ENCODE measurements at regions not wholly inside any gene's neighbourhood (a gene's known extent, or its start where the extent isn't known, plus 50 kb on each side); places are given as distances from the start of the nearest gene placed in this dataset.

- ATAC-seq (no peak), DNase-seq (ENCODE audit: low read depth, low spot score) (no peak)
- POLR2A ChIA-PET: no interaction called here
- H3K36me3 ChIP-seq (ENCODE audit: control insufficient read depth in 1 of 2, insufficient read depth in 2 of 2, low read length in 2 of 2): no peaks in the 10 kb centered on the region
- no peak for TF ChIP-seq ZNF274 (IDR thresholded peaks at IDR 0.05; ENCODE audit: low read depth, low read length)
- no peak for TF ChIP-seq EZH2phosphoT487 (IDR thresholded peaks at IDR 0.05; ENCODE audit: borderline replicate concordance)
- TF ChIP-seq YY1 (IDR thresholded peaks at IDR 0.05; ENCODE audit: extremely low read depth, insufficient replicate concordance, low read depth, low read length): no peak
- no peak for TF ChIP-seq CBX3 (IDR thresholded peaks at IDR 0.05; ENCODE audit: low read depth)
- TF ChIP-seq ATF3 (IDR thresholded peaks at IDR 0.05): no peak
- TF ChIP-seq POLR2A (IDR thresholded peaks at IDR 0.05; ENCODE audit: borderline replicate concordance, extremely low read depth, insufficient read depth, insufficient read length): no peak
- TF ChIP-seq SIN3A (IDR thresholded peaks at IDR 0.05; ENCODE audit: low read depth): no peak
- no peak for TF ChIP-seq TCF7L2 (IDR thresholded peaks at IDR 0.05; ENCODE audit: borderline replicate concordance, extremely low read depth, insufficient read depth, insufficient read length)
- TF ChIP-seq JUND (IDR thresholded peaks at IDR 0.05): no peak
- TF ChIP-seq ZFX (IDR thresholded peaks at IDR 0.05): no peak
- TF ChIP-seq CEBPB (IDR thresholded peaks at IDR 0.05; ENCODE audit: low read depth): no peak
- no peak for TF ChIP-seq EZH2 (IDR thresholded peaks at IDR 0.05)
- TF ChIP-seq FOSL1 (IDR thresholded peaks at IDR 0.05; ENCODE audit: low read depth): no peak
- no peak for TF ChIP-seq CTCF (IDR thresholded peaks at IDR 0.05 in 2 of 3, conservative IDR thresholded peaks at IDR 0.05 in 1 of 3; ENCODE audit: borderline replicate concordance in 1 of 3, insufficient read depth in 1 of 3, low read depth in 2 of 3, low read length in 2 of 3)
- TF ChIP-seq EGR1 (IDR thresholded peaks at IDR 0.05; ENCODE audit: low read depth): no peak
- no peak for TF ChIP-seq MAX (IDR thresholded peaks at IDR 0.05)
- no peak for TF ChIP-seq POLR2AphosphoS5 (IDR thresholded peaks at IDR 0.05; ENCODE audit: low read depth, low read length)
- H3K4me3 ChIP-seq (replicated peaks in 1 of 2; ENCODE audit: low read depth in 1 of 2, low read length in 2 of 2): no peak overlapping the region
- H2AFZ ChIP-seq (ENCODE audit: low read depth, low read length, poor library complexity, severe bottlenecking): no peak overlapping the region
- no peaks in the 10 kb centered on the region for H4K20me1 ChIP-seq (ENCODE audit: insufficient read depth)
- no peaks in the 10 kb centered on the region for H3K9me2 ChIP-seq (ENCODE audit: insufficient read depth)
- no peaks in the 10 kb centered on the region for H3K4me1 ChIP-seq (ENCODE audit: control insufficient read depth in 1 of 2, insufficient read depth in 2 of 2, low read length in 2 of 2)
- no peaks in the 10 kb centered on the region for H3K9me3 ChIP-seq (ENCODE audit: control insufficient read depth in 1 of 2, insufficient read depth in 1 of 2, low read depth in 1 of 2, low read length in 2 of 2)
- no peak overlapping the region for H3K4me2 ChIP-seq (ENCODE audit: low read length)
- no peak overlapping the region for H3K9ac ChIP-seq (ENCODE audit: low read length)
- intact Hi-C loops (cut with micrococcal nuclease): no loop called here
- H3K27ac ChIP-seq (ENCODE audit: low read depth, low read length): no peak overlapping the region
- CTCF ChIA-PET: no interaction called here
- no peaks in the 10 kb centered on the region for H3K79me2 ChIP-seq (ENCODE audit: insufficient read depth, low read length)
- peaks cover 11% of the 10 kb centered on the region; the same call in 1 of the 2 replicates for H3K27me3 ChIP-seq (ENCODE audit: insufficient read depth, low read length)
- RAD21 ChIA-PET (ENCODE audit: low non-redundant PET in 1 of 2, low total read pairs in 2 of 2, uncharacterized antibody in 2 of 2, unreplicated experiment in 2 of 2): no interaction called here
- BruUV-seq (replicated peaks): no TSS peak
Measured at GRCh38 chr13:26468265-26468801, 89.2 kb upstream of the WASF3 start.
